H1 (cell line): ENCODE measurements at regions not wholly inside any gene's neighbourhood (a gene's known extent, or its start where the extent isn't known, plus 50 kb on each side); places are given as distances from the start of the nearest gene placed in this dataset.

Experiments used
- CHD2 ChIP-seq: IDR thresholded peaks from 2 replicates; pipeline ENCODE4 v1.6.1; 2012; ENCODE audit warnings: low read length, improper control_type of control experiment
- CREB1 ChIP-seq: IDR thresholded peaks from 2 replicates; pipeline ENCODE4 v1.6.1; 2012; ENCODE audit warnings: inconsistent platforms
- E2F6 ChIP-seq: IDR thresholded peaks from 2 replicates; pipeline ENCODE4 v1.6.1; 2012; ENCODE audit warnings: inconsistent platforms
- EGR1 ChIP-seq: IDR thresholded peaks from 2 replicates; pipeline ENCODE4 v1.6.1; 2011; ENCODE audit warnings: low read depth, low read length, borderline replicate concordance
- EP300 ChIP-seq, 2 experiments: IDR thresholded peaks; 1 replicate in 1 of 2; 2 replicates in 1 of 2; pipeline ENCODE4 v1.6.1; 2011 to 2012; ENCODE audit warnings: low read depth in 2 of 2, low read length in 2 of 2, mild to moderate bottlenecking in 2 of 2, borderline replicate concordance in 1 of 2, inconsistent platforms in 1 of 2, moderate library complexity in 1 of 2
- GABPA ChIP-seq: IDR thresholded peaks from 2 replicates; pipeline ENCODE4 v1.6.1; 2011; ENCODE audit warnings: mild to moderate bottlenecking, low read length, moderate library complexity, borderline replicate concordance; ENCODE audit not compliant: insufficient read depth
- POU5F1 ChIP-seq: IDR thresholded peaks from 2 replicates; pipeline ENCODE4 v1.6.1; 2011; ENCODE audit warnings: low read depth, mild to moderate bottlenecking, low read length, moderate library complexity
- RAD21 ChIP-seq, 2 experiments: IDR thresholded peaks in 1 of 2; conservative IDR thresholded peaks in 1 of 2; 2 replicates each; pipeline ENCODE4 v1.6.1; 2011; ENCODE audit warnings: low read depth in 2 of 2, low read length in 2 of 2, improper control_type of control experiment in 1 of 2, inconsistent platforms in 1 of 2, mild to moderate bottlenecking in 1 of 2, moderate library complexity in 1 of 2
- SUZ12 ChIP-seq: fragments of 200-600 bp; sonication (generic); IDR thresholded peaks from 2 replicates; pipeline ENCODE4 v1.6.1; 2012; ENCODE audit warnings: mild to moderate bottlenecking, inconsistent platforms, low read length, moderate library complexity, mixed read lengths

GRCh38 chr2:157192445-157193423 lies 64.8 kb upstream of the GALNT5 start (continued):
- TF ChIP-seq EP300 (IDR thresholded peaks at IDR 0.05; ENCODE audit: borderline replicate concordance in 1 of 2, low read depth in 2 of 2, low read length in 2 of 2), result no peak
- no peak for TF ChIP-seq GABPA
- no peak for TF ChIP-seq SUZ12
- no peak for TF ChIP-seq RAD21 (IDR thresholded peaks at IDR 0.05 in 1 of 2, conservative IDR thresholded peaks at IDR 0.05 in 1 of 2; ENCODE audit: low read depth in 2 of 2, low read length in 2 of 2)
- no peak for TF ChIP-seq CHD2
- no peak for TF ChIP-seq CREB1
- no peak for TF ChIP-seq E2F6
- TF ChIP-seq EGR1, result no peak
- TF ChIP-seq POU5F1, result no peak
- TF ChIP-seq, all 59 proteins: peak for 0
